Panc1 (cell line): ENCODE measurements at regions not wholly inside any gene's neighbourhood (a gene's known extent, or its start where the extent isn't known, plus 50 kb on each side); places are given as distances from the start of the nearest gene placed in this dataset.

Source experiments
- SIN3A ChIP-seq: IDR thresholded peaks from 2 replicates; pipeline ENCODE4 v1.6.1; 2012; ENCODE audit warnings: low read depth, mild to moderate bottlenecking, low read length, moderate library complexity, borderline replicate concordance; ENCODE audit not compliant: insufficient read depth
- TCF7L2 ChIP-seq: IDR thresholded peaks from 2 replicates; pipeline ENCODE4 v1.6.1; 2011; ENCODE audit warnings: mild to moderate bottlenecking, low read depth, low read length, inconsistent platforms
- TF ChIP-seq, protein P1 (sequence below): fragments of 450-650 bp; IDR thresholded peaks from 2 replicates; pipeline ENCODE4 v1.5.1; 2017; ENCODE audit warnings: mild to moderate bottlenecking

DNA sequence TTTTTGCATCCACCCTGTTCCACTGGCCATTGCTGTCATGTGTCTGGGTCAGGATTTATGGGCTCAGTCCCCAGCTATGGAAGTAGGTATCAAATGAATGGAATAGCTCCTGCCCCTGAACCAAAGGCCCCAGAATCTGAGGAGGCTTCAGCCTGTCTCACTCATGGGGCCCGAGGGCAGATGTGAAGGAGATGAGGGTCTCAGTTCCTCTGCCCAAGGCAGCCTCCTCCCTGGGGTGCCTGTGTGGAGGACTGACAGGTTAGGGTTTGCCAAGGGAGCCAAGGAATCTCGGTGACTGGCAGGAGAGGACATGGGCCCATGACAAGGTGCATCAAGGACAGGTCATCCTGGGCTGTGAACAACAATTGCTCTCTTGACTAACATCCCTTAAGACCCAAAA lies 70.4 kb downstream of the CPN2 start:
- TF ChIP-seq, protein P1, sequence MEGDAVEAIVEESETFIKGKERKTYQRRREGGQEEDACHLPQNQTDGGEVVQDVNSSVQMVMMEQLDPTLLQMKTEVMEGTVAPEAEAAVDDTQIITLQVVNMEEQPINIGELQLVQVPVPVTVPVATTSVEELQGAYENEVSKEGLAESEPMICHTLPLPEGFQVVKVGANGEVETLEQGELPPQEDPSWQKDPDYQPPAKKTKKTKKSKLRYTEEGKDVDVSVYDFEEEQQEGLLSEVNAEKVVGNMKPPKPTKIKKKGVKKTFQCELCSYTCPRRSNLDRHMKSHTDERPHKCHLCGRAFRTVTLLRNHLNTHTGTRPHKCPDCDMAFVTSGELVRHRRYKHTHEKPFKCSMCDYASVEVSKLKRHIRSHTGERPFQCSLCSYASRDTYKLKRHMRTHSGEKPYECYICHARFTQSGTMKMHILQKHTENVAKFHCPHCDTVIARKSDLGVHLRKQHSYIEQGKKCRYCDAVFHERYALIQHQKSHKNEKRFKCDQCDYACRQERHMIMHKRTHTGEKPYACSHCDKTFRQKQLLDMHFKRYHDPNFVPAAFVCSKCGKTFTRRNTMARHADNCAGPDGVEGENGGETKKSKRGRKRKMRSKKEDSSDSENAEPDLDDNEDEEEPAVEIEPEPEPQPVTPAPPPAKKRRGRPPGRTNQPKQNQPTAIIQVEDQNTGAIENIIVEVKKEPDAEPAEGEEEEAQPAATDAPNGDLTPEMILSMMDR: no peak
- TF ChIP-seq TCF7L2 (no peak), SIN3A (no peak)
